HG03159 (cell line): ENCODE measurements at regions not wholly inside any gene's neighbourhood (a gene's known extent, or its start where the extent isn't known, plus 50 kb on each side); places are given as distances from the start of the nearest gene placed in this dataset.
"Not testable (repeated sequence)": the region's sequence is repeated elsewhere in the genome, so short reads cannot be mapped to it uniquely, and the experiment has no call there.

ENCODE experiments used
- ATAC-seq: cut with Tn5 transposase; IDR thresholded peaks from one replicate; pipeline ENCODE4 v1.9.1; 2021; ENCODE audit warnings: mild to moderate bottlenecking, moderate library complexity; ENCODE audit not compliant: unreplicated experiment

- ATAC-seq: no peak
Measured at GRCh38 chr3:43838009-43838758, 147.4 kb downstream of the ABHD5 start.

GRCh38 chr3:43838877-43839276 is 148.1 kb downstream of the ABHD5 start:
- ATAC-seq: no peak

GRCh38 chr3:43843386-43843785 is 152.6 kb downstream of the ABHD5 start:
- ATAC-seq: no peak

GRCh38 chr3:43844757-43845156 is 154.0 kb downstream of the ABHD5 start:
- no peak for ATAC-seq

GRCh38 chr3:43845553-43845952 is 154.8 kb downstream of the ABHD5 start:
- not testable (repeated sequence) for ATAC-seq

GRCh38 chr3:43852066-43852465 is 161.3 kb downstream of the ABHD5 start:
- no peak for ATAC-seq

- no peak for ATAC-seq
Measured at GRCh38 chr3:43854283-43854682, 163.5 kb downstream of the ABHD5 start.

GRCh38 chr3:43854916-43855315 is 164.2 kb downstream of the ABHD5 start:
- no peak for ATAC-seq

- ATAC-seq: no peak
Measured at GRCh38 chr3:43855674-43856299, 165.0 kb downstream of the ABHD5 start.

GRCh38 chr3:43856351-43856750 is 165.6 kb downstream of the ABHD5 start:
- ATAC-seq: no peak

GRCh38 chr3:43856761-43857160 is 166.0 kb downstream of the ABHD5 start:
- no peak for ATAC-seq

GRCh38 chr3:43857361-43858293 is 166.9 kb downstream of the ABHD5 start:
- no peak for ATAC-seq

- no peak for ATAC-seq
Measured at GRCh38 chr3:43858294-43858701, 167.6 kb downstream of the ABHD5 start.

- ATAC-seq: no peak
Measured at GRCh38 chr3:43859766-43860165, 169.0 kb downstream of the ABHD5 start.

GRCh38 chr3:43861635-43862034 is 170.9 kb downstream of the ABHD5 start:
- no peak for ATAC-seq

- no peak for ATAC-seq
Measured at GRCh38 chr3:43862470-43862869, 171.7 kb downstream of the ABHD5 start.

GRCh38 chr3:43862992-43863805 is 172.5 kb downstream of the ABHD5 start:
- ATAC-seq: no peak

GRCh38 chr3:43863966-43864933 is 173.5 kb downstream of the ABHD5 start:
- ATAC-seq: no peak

GRCh38 chr3:43865351-43865750 is 174.6 kb downstream of the ABHD5 start:
- no peak for ATAC-seq
